CD8-positive, alpha-beta memory T cell (primary cell): ENCODE measurements at regions not wholly inside any gene's neighbourhood (a gene's known extent, or its start where the extent isn't known, plus 50 kb on each side); places are given as distances from the start of the nearest gene placed in this dataset.

Experiments used
- CTCF ChIA-PET: fragments of 350-600 bp; sonication (Branson Sonifier 250); formaldehyde crosslinking; loops from one replicate; lab custom pipeline; 2021; ENCODE audit warnings: antibody characterized with exemption; lab: Charles Lee
- POLR2A ChIA-PET: fragments of 350-600 bp; sonication (Branson Sonifier 250); formaldehyde crosslinking; loops from one replicate; lab custom pipeline; 2021; ENCODE audit warnings: antibody characterized with exemption; lab: Charles Lee
- DNase-seq, 5 donors: peaks; one replicate each; pipeline versions ENCODE4 v3.0.0 to v3.0.0-alpha.2; 2020 to 2022; ENCODE audit warnings: mixed read lengths in 1 of 5
- H3K27ac ChIP-seq: one replicate; pipeline ENCODE4 v1.7.0; 2013; ENCODE audit warnings: low read depth, mild to moderate bottlenecking, low read length, moderate library complexity
- H3K27me3 ChIP-seq: 2 replicates; pipeline ENCODE4 v1.7.0; 2013; ENCODE audit warnings: low read length, mild to moderate bottlenecking; ENCODE audit not compliant: insufficient read depth, poor library complexity, severe bottlenecking
- H3K36me3 ChIP-seq: 2 replicates; pipeline ENCODE4 v1.7.0; 2013; ENCODE audit warnings: mild to moderate bottlenecking, low read length, moderate library complexity; ENCODE audit not compliant: insufficient read depth
- H3K4me1 ChIP-seq: 2 replicates; pipeline ENCODE4 v1.7.0; 2013; ENCODE audit warnings: mild to moderate bottlenecking, low read length, moderate library complexity; ENCODE audit not compliant: insufficient read depth
- H3K4me3 ChIP-seq: 2 replicates; pipeline ENCODE4 v1.7.0; 2013; ENCODE audit warnings: mild to moderate bottlenecking, low read length
- H3K9me3 ChIP-seq: 2 replicates; pipeline ENCODE4 v1.7.0; 2013; ENCODE audit warnings: mild to moderate bottlenecking, low read length
- H3K27ac Mint-ChIP-seq, 8 donors: one replicate each; pipeline ENCODE4 v1.8.0; 2020 to 2021; ENCODE audit warnings: mixed read lengths in 8 of 8, mild to moderate bottlenecking in 6 of 8, inconsistent platforms in 3 of 8, moderate library complexity in 3 of 8
- H3K27me3 Mint-ChIP-seq, 2 donors: one replicate each; pipeline ENCODE4 v1.8.0; 2020 to 2021; ENCODE audit warnings: mixed read lengths in 2 of 2, mild to moderate bottlenecking in 1 of 2, moderate library complexity in 1 of 2
- H3K36me3 Mint-ChIP-seq, 3 donors: one replicate each; pipeline ENCODE4 v1.8.0; 2020 to 2021; ENCODE audit warnings: mixed read lengths in 3 of 3, inconsistent platforms in 1 of 3, mild to moderate bottlenecking in 1 of 3
- H3K4me1 Mint-ChIP-seq, 3 donors: one replicate each; pipeline ENCODE4 v1.8.0; 2020 to 2021; ENCODE audit warnings: mixed read lengths in 3 of 3, inconsistent platforms in 1 of 3, mild to moderate bottlenecking in 1 of 3
- H3K4me3 Mint-ChIP-seq, 7 donors: one replicate each; pipeline ENCODE4 v1.8.0; 2020 to 2021; ENCODE audit warnings: mixed read lengths in 7 of 7, mild to moderate bottlenecking in 6 of 7, moderate library complexity in 4 of 7, inconsistent platforms in 2 of 7
- H3K9me3 Mint-ChIP-seq, 5 donors: one replicate each; pipeline ENCODE4 v1.8.0; 2020 to 2022; ENCODE audit warnings: mixed read lengths in 5 of 5, mild to moderate bottlenecking in 3 of 5, moderate library complexity in 2 of 5, inconsistent platforms in 1 of 5

GRCh38 chr6:153424719-153425400, 293.8 kb upstream of the RGS17 start:
- CTCF ChIA-PET: no interaction called here
- no peaks in the 10 kb centered on the region for H3K36me3 Mint-ChIP-seq
- POLR2A ChIA-PET: no interaction called here

GRCh38 chr6:153412519-153412918, 281.4 kb upstream of the RGS17 start:
- H3K36me3 Mint-ChIP-seq: no peaks in the 10 kb centered on the region
- ChIA-PET CTCF (no interaction called here), POLR2A (no interaction called here)
- no peaks in the 10 kb centered on the region for H3K27me3 ChIP-seq
- H3K4me1 ChIP-seq: no peaks in the 10 kb centered on the region
- H3K36me3 ChIP-seq: no peaks in the 10 kb centered on the region
- H3K27me3 Mint-ChIP-seq: no peaks in the 10 kb centered on the region
- H3K9me3 ChIP-seq: no peaks in the 10 kb centered on the region
- H3K27ac Mint-ChIP-seq: no peak overlapping the region
- peaks cover 0 to 9% (median 3%) of the 10 kb centered on the region in 5 donors for H3K9me3 Mint-ChIP-seq
- H3K4me1 Mint-ChIP-seq: no peaks in the 10 kb centered on the region
- no peak overlapping the region for H3K4me3 ChIP-seq
- H3K27ac ChIP-seq: no peak overlapping the region
- DNase-seq: no peak
- no peak overlapping the region for H3K4me3 Mint-ChIP-seq

More at GRCh38 chr6:153424719-153425400, 293.8 kb upstream of the RGS17 start:
- DNase-seq: no peak
- Histone ChIP-seq H3K9me3 (no peaks in the 10 kb centered on the region), H3K4me3 (no peak overlapping the region), H3K36me3 (no peaks in the 10 kb centered on the region), H3K27ac (no peak overlapping the region), H3K27me3 (no peaks in the 10 kb centered on the region), H3K4me1 (no peaks in the 10 kb centered on the region)
- Mint-ChIP-seq H3K4me1 (no peaks in the 10 kb centered on the region), H3K4me3 (no peak overlapping the region), H3K27me3 (no peaks in the 10 kb centered on the region), H3K27ac (no peak overlapping the region), H3K9me3 (peaks cover 0 to 6% (median 0%) of the 10 kb centered on the region in 5 donors)

- Histone ChIP-seq H3K36me3 (no peaks in the 10 kb centered on the region), H3K27ac (no peak overlapping the region), H3K27me3 (no peaks in the 10 kb centered on the region), H3K4me1 (no peaks in the 10 kb centered on the region), H3K4me3 (no peak overlapping the region), H3K9me3 (no peaks in the 10 kb centered on the region)
- CTCF ChIA-PET: no interaction called here
- POLR2A ChIA-PET: no interaction called here
- no peak for DNase-seq
- no peaks in the 10 kb centered on the region for H3K27me3 Mint-ChIP-seq
- H3K4me3 Mint-ChIP-seq: no peak overlapping the region
- H3K4me1 Mint-ChIP-seq: no peaks in the 10 kb centered on the region
- no peaks in the 10 kb centered on the region for H3K36me3 Mint-ChIP-seq
- H3K27ac Mint-ChIP-seq: no peak overlapping the region
- peaks cover 0 to 9% (median 3%) of the 10 kb centered on the region in 5 donors for H3K9me3 Mint-ChIP-seq
Measured at GRCh38 chr6:153411070-153411648, 280.1 kb upstream of the RGS17 start.

- Mint-ChIP-seq H3K4me1 (no peaks in the 10 kb centered on the region), H3K36me3 (no peaks in the 10 kb centered on the region), H3K4me3 (no peak overlapping the region), H3K9me3 (peaks cover 0 to 12% (median 0%) of the 10 kb centered on the region in 5 donors), H3K27ac (no peak overlapping the region), H3K27me3 (no peaks in the 10 kb centered on the region)
- Histone ChIP-seq H3K36me3 (no peaks in the 10 kb centered on the region), H3K9me3 (no peaks in the 10 kb centered on the region), H3K4me1 (no peaks in the 10 kb centered on the region), H3K4me3 (no peak overlapping the region), H3K27ac (no peak overlapping the region), H3K27me3 (no peaks in the 10 kb centered on the region)
- DNase-seq: no peak
- ChIA-PET CTCF (no interaction called here), POLR2A (no interaction called here)
Measured at GRCh38 chr6:153405931-153406330, 274.8 kb upstream of the RGS17 start.

- CTCF ChIA-PET: no interaction called here
- no peaks in the 10 kb centered on the region for H3K9me3 ChIP-seq
- Mint-ChIP-seq H3K27ac (no peak overlapping the region), H3K36me3 (no peaks in the 10 kb centered on the region), H3K4me3 (no peak overlapping the region), H3K27me3 (no peaks in the 10 kb centered on the region), H3K4me1 (no peaks in the 10 kb centered on the region), H3K9me3 (peaks cover 0 to 16% (median 0%) of the 10 kb centered on the region in 5 donors)
- no peaks in the 10 kb centered on the region for H3K27me3 ChIP-seq
- no peak overlapping the region for H3K4me3 ChIP-seq
- no peaks in the 10 kb centered on the region for H3K4me1 ChIP-seq
- no peaks in the 10 kb centered on the region for H3K36me3 ChIP-seq
- no peak for DNase-seq
- POLR2A ChIA-PET: no interaction called here
- no peak overlapping the region for H3K27ac ChIP-seq
Measured at GRCh38 chr6:153401751-153402150, 270.7 kb upstream of the RGS17 start.

GRCh38 chr6:153392156-153392555, 261.1 kb upstream of the RGS17 start:
- CTCF ChIA-PET: no interaction called here
- Mint-ChIP-seq H3K9me3 (peaks cover 0 to 26% (median 4%) of the 10 kb centered on the region in 5 donors), H3K36me3 (no peaks in the 10 kb centered on the region)

GRCh38 chr6:153373869-153374268, 242.8 kb upstream of the RGS17 start:
- Histone ChIP-seq H3K4me1 (no peaks in the 10 kb centered on the region), H3K4me3 (no peak overlapping the region), H3K27me3 (no peaks in the 10 kb centered on the region), H3K9me3 (no peaks in the 10 kb centered on the region), H3K27ac (no peak overlapping the region), H3K36me3 (no peaks in the 10 kb centered on the region)
- no peaks in the 10 kb centered on the region for H3K4me1 Mint-ChIP-seq
- H3K36me3 Mint-ChIP-seq: no peaks in the 10 kb centered on the region
- DNase-seq: no peak
- H3K27me3 Mint-ChIP-seq: peaks cover 0 to 1% of the 10 kb centered on the region in 2 donors
- no peak overlapping the region for H3K27ac Mint-ChIP-seq
- POLR2A ChIA-PET: no interaction called here
- peaks cover 0 to 2% (median 0%) of the 10 kb centered on the region in 5 donors for H3K9me3 Mint-ChIP-seq
- no peak overlapping the region for H3K4me3 Mint-ChIP-seq
- CTCF ChIA-PET: no interaction called here

More at GRCh38 chr6:153392156-153392555, 261.1 kb upstream of the RGS17 start:
- no peak for DNase-seq
- Mint-ChIP-seq H3K27me3 (no peaks in the 10 kb centered on the region), H3K4me3 (no peak overlapping the region), H3K4me1 (no peaks in the 10 kb centered on the region), H3K27ac (no peak overlapping the region)
- Histone ChIP-seq H3K4me1 (no peaks in the 10 kb centered on the region), H3K9me3 (no peaks in the 10 kb centered on the region), H3K4me3 (no peak overlapping the region), H3K27me3 (no peaks in the 10 kb centered on the region), H3K36me3 (no peaks in the 10 kb centered on the region), H3K27ac (no peak overlapping the region)
- POLR2A ChIA-PET: no interaction called here

GRCh38 chr6:153368131-153368530, 237.0 kb upstream of the RGS17 start:
- Mint-ChIP-seq H3K9me3 (peaks cover 0 to 4% (median 3%) of the 10 kb centered on the region in 5 donors), H3K4me3 (no peak overlapping the region), H3K4me1 (no peaks in the 10 kb centered on the region), H3K27ac (no peak overlapping the region), H3K27me3 (peaks cover 0 to 3% of the 10 kb centered on the region in 2 donors), H3K36me3 (no peaks in the 10 kb centered on the region)
- POLR2A ChIA-PET: no interaction called here
- no peak overlapping the region for H3K4me3 ChIP-seq
- DNase-seq: no peak
- CTCF ChIA-PET: no interaction called here
- no peak overlapping the region for H3K27ac ChIP-seq
- no peaks in the 10 kb centered on the region for H3K27me3 ChIP-seq
- no peaks in the 10 kb centered on the region for H3K36me3 ChIP-seq
- H3K4me1 ChIP-seq: no peaks in the 10 kb centered on the region
- H3K9me3 ChIP-seq: no peaks in the 10 kb centered on the region
